ENCODE measurements at regions not wholly inside any gene's neighbourhood (a gene's known extent, or its start where the extent isn't known, plus 50 kb on each side); places are given as distances from the start of the nearest gene placed in this dataset.

DNA sequence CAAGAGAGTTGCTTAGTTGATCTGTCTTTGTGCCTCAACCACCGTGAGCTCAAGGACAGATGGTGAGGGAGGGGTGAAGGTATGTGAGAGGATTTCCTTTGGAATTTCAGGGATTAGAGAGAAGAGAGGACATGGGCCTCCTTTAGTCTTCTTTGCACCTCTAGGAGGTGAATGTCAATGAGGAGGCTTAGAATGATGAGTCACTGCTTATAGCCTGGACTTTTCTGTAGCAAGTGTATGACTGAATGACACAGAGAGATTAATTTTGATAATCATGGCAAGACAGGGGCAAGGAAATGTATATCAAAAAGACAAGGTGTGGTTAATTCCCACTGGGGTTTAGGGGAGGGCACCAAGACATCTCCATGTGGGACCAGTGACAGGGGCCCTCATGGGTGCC is 947.3 kb upstream of the TENM4 start:
- H3K27ac Mint-ChIP-seq, result no peak overlapping the region; a peak in 1 of 7 replicates
- DNase-seq, result no peak
- H2BK5ac ChIP-seq (ENCODE audit: insufficient read length, low read length), result no peak overlapping the region
- no peak overlapping the region for H3K56ac ChIP-seq (ENCODE audit: insufficient read length, low read depth, low read length)
- H3K36me3 Mint-ChIP-seq (ENCODE audit: insufficient read depth in 1 of 3, low read depth in 3 of 3), result no peaks in the 10 kb centered on the region
- H3K27ac ChIP-seq (ENCODE audit: insufficient read length, low read depth, low read length), result no peak overlapping the region
- no peak overlapping the region for H2BK20ac ChIP-seq (ENCODE audit: low read depth, low read length, poor library complexity, severe bottlenecking)
- no peak overlapping the region for H4K8ac ChIP-seq (replicated peaks; ENCODE audit: insufficient read length, low read depth, low read length)
- no peaks in the 10 kb centered on the region for H3K79me1 ChIP-seq (ENCODE audit: insufficient read depth, low read depth, low read length, poor library complexity, severe bottlenecking)
- no peaks in the 10 kb centered on the region for H3K27me3 ChIP-seq (ENCODE audit: insufficient read depth, low read length)
- no peak overlapping the region for H3K4ac ChIP-seq (ENCODE audit: low read depth, low read length)
- H2AK5ac ChIP-seq (ENCODE audit: insufficient read length, low read length), result no peak overlapping the region
- H3T11ph ChIP-seq (ENCODE audit: low read length), result no peak overlapping the region
- no peak overlapping the region for H2AFZ ChIP-seq (ENCODE audit: low read length)
- no peak overlapping the region for H3K23ac ChIP-seq (ENCODE audit: insufficient read length, low read depth, low read length)
- H3K9me3 Mint-ChIP-seq, result no peaks in the 10 kb centered on the region
- no CpG with 5 or more reads among the region's 1 CpG for WGBS (ENCODE audit: extremely low coverage, insufficient read length, low lambda C conversion rate)
- no peaks in the 10 kb centered on the region for H3K4me1 ChIP-seq (ENCODE audit: insufficient read depth, low read length)
- H3K9ac ChIP-seq (ENCODE audit: extremely low read depth, insufficient read length, low read length), result no peak overlapping the region
- H2BK12ac ChIP-seq (ENCODE audit: insufficient read length, low read depth, low read length), result no peak overlapping the region
- no peaks in the 10 kb centered on the region for H3K23me2 ChIP-seq (ENCODE audit: insufficient read length, low read depth, low read length, poor library complexity, severe bottlenecking)
- no peak overlapping the region for H2BK120ac ChIP-seq (ENCODE audit: low read depth, low read length, poor library complexity, severe bottlenecking)
- TF ChIP-seq CTCF (conservative IDR thresholded peaks at IDR 0.05), result no peak
- no peak overlapping the region for H3K4me3 Mint-ChIP-seq
- H3K14ac ChIP-seq (ENCODE audit: insufficient read depth, low read length), result no peak overlapping the region
- H3K18ac ChIP-seq (ENCODE audit: insufficient read length, low read depth, low read length), result no peak overlapping the region
- H2BK15ac ChIP-seq (ENCODE audit: low read depth, low read length), result no peak overlapping the region
- peaks cover 27% of the 10 kb centered on the region in 2 experiments for H3K4me1 Mint-ChIP-seq
- H3K79me2 ChIP-seq (ENCODE audit: insufficient read depth, low read length), result no peaks in the 10 kb centered on the region
- no peak overlapping the region for H4K91ac ChIP-seq (ENCODE audit: insufficient read length, low read depth, low read length)
- no peaks in the 10 kb centered on the region for H4K20me1 ChIP-seq (ENCODE audit: control insufficient read depth, insufficient read depth, insufficient read length)
- no peaks in the 10 kb centered on the region for H3K27me3 Mint-ChIP-seq (ENCODE audit: low read depth)
- no peaks in the 10 kb centered on the region for H3K9me3 ChIP-seq (ENCODE audit: control insufficient read depth, low read depth, low read length)
- H4K5ac ChIP-seq (ENCODE audit: insufficient read length, low read depth, low read length), result no peak overlapping the region
- no peak overlapping the region for H3K4me2 ChIP-seq (ENCODE audit: insufficient read depth, insufficient read length, low read length)

Measured in H9 (cell line).